ENCODE measurements at regions not wholly inside any gene's neighbourhood (a gene's known extent, or its start where the extent isn't known, plus 50 kb on each side); places are given as distances from the start of the nearest gene placed in this dataset.

DNA sequence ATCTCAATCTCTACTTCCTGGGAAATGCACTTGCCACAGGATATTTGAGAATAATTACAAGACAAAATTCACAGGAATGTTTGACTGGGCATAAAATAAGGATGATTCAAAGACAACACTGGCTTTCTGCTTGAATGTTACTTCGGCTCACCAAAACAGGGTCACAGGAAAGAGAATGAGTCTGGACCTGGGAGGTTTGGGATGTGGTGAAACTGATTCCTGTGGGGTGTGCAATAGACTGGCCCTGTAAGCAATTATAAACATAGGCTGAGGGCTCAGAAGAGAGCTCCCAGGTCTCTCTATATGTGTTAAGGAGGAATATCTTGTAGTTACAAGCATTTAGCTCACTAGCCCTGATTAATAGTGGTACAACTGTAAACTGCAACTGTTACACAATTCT is 613.9 kb upstream of the CELF2 start:
- H3K9me3 Mint-ChIP-seq: peaks cover 2 to 7% of the 10 kb centered on the region in 2 donors
- H3K4me3 Mint-ChIP-seq: no peak overlapping the region
- Histone ChIP-seq H3K9me3 (ENCODE audit: control insufficient read depth, insufficient read depth, low read length) (no peaks in the 10 kb centered on the region), H3K4me1 (ENCODE audit: control insufficient read depth, insufficient read depth, low read length) (no peaks in the 10 kb centered on the region), H3K36me3 (ENCODE audit: control insufficient read depth, insufficient read depth, low read length) (no peaks in the 10 kb centered on the region), H3K4me3 (ENCODE audit: low read length) (no peak overlapping the region), H3K27ac (ENCODE audit: low read length) (no peak overlapping the region), H3K27me3 (ENCODE audit: control insufficient read depth, insufficient read depth, low read length) (no peaks in the 10 kb centered on the region)
- intact Hi-C loops (cut with micrococcal nuclease): no loop called here
- H3K4me1 Mint-ChIP-seq: no peaks in the 10 kb centered on the region
- H3K36me3 Mint-ChIP-seq: no peaks in the 10 kb centered on the region
- ATAC-seq (no peak), DNase-seq (no peak)
- WGBS (ENCODE audit: insufficient coverage): 96% methylated on average over 1 of the region's 1 CpG
- TF ChIP-seq, protein P1, sequence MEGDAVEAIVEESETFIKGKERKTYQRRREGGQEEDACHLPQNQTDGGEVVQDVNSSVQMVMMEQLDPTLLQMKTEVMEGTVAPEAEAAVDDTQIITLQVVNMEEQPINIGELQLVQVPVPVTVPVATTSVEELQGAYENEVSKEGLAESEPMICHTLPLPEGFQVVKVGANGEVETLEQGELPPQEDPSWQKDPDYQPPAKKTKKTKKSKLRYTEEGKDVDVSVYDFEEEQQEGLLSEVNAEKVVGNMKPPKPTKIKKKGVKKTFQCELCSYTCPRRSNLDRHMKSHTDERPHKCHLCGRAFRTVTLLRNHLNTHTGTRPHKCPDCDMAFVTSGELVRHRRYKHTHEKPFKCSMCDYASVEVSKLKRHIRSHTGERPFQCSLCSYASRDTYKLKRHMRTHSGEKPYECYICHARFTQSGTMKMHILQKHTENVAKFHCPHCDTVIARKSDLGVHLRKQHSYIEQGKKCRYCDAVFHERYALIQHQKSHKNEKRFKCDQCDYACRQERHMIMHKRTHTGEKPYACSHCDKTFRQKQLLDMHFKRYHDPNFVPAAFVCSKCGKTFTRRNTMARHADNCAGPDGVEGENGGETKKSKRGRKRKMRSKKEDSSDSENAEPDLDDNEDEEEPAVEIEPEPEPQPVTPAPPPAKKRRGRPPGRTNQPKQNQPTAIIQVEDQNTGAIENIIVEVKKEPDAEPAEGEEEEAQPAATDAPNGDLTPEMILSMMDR (IDR thresholded peaks at IDR 0.05): no peak
- H3K27ac Mint-ChIP-seq: no peak overlapping the region
- no peaks in the 10 kb centered on the region for H3K27me3 Mint-ChIP-seq (ENCODE audit: low read depth in 2 of 2)

- no peaks in the 10 kb centered on the region for H3K9me3 Mint-ChIP-seq
- H3K27me3 Mint-ChIP-seq (ENCODE audit: low read depth in 2 of 2): no peaks in the 10 kb centered on the region
- intact Hi-C loops (cut with micrococcal nuclease): no loop called here
- WGBS (ENCODE audit: insufficient coverage): 87% methylated on average over 3 of the region's 3 CpGs
- no peaks in the 10 kb centered on the region for H3K36me3 Mint-ChIP-seq
- no peaks in the 10 kb centered on the region for H3K27me3 ChIP-seq (ENCODE audit: control insufficient read depth, insufficient read depth, low read length)
- H3K9me3 ChIP-seq (ENCODE audit: control insufficient read depth, insufficient read depth, low read length): no peaks in the 10 kb centered on the region
- DNase-seq (no peak), ATAC-seq (no peak)
- H3K4me3 Mint-ChIP-seq: no peak overlapping the region
- no peak overlapping the region for H3K4me3 ChIP-seq (ENCODE audit: low read length)
- H3K27ac ChIP-seq (ENCODE audit: low read length): no peak overlapping the region
- no peaks in the 10 kb centered on the region for H3K4me1 Mint-ChIP-seq
- no peaks in the 10 kb centered on the region for H3K36me3 ChIP-seq (ENCODE audit: control insufficient read depth, insufficient read depth, low read length)
- H3K27ac Mint-ChIP-seq: no peak overlapping the region
- H3K4me1 ChIP-seq (ENCODE audit: control insufficient read depth, insufficient read depth, low read length): no peaks in the 10 kb centered on the region
- TF ChIP-seq, protein P1 (IDR thresholded peaks at IDR 0.05): no peak
Observed at GRCh38 chr10:10417671-10418070, 600.0 kb upstream of the CELF2 start.

DNA sequence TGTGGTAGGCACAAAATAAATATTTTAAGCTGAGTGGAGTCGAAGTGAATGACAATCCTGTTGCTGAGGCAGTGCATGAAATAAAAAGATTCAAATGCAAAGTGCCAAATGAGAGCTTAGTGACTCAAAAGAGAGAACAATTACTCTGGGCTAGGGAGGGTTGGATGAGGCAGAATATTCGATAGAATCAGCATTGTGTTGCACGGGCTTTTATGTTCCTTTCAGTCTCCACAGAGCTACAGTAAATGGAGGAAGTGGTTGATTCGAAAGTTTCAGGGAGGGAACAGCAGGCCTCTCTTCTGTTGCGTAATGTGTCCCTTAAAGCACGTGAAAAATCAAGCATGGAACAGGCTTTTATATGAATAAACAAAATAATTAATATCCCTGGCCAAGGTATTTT is 599.3 kb upstream of the CELF2 start:
- Histone ChIP-seq H3K36me3 (ENCODE audit: control insufficient read depth, insufficient read depth, low read length) (no peaks in the 10 kb centered on the region), H3K9me3 (ENCODE audit: control insufficient read depth, insufficient read depth, low read length) (no peaks in the 10 kb centered on the region), H3K4me1 (ENCODE audit: control insufficient read depth, insufficient read depth, low read length) (no peaks in the 10 kb centered on the region), H3K27ac (ENCODE audit: low read length) (no peak overlapping the region), H3K27me3 (ENCODE audit: control insufficient read depth, insufficient read depth, low read length) (no peaks in the 10 kb centered on the region), H3K4me3 (ENCODE audit: low read length) (no peak overlapping the region)
- TF ChIP-seq, protein P1 (IDR thresholded peaks at IDR 0.05): no peak
- H3K9me3 Mint-ChIP-seq: no peaks in the 10 kb centered on the region
- DNase-seq: no peak
- ATAC-seq: no peak
- no peaks in the 10 kb centered on the region for H3K36me3 Mint-ChIP-seq
- 18% methylated on average over 4 of the region's 6 CpGs for WGBS (ENCODE audit: insufficient coverage)
- H3K27ac Mint-ChIP-seq: no peak overlapping the region
- intact Hi-C loops (cut with micrococcal nuclease): no loop called here
- H3K27me3 Mint-ChIP-seq (ENCODE audit: low read depth in 2 of 2): no peaks in the 10 kb centered on the region
- H3K4me3 Mint-ChIP-seq: no peak overlapping the region
- H3K4me1 Mint-ChIP-seq: no peaks in the 10 kb centered on the region

DNA sequence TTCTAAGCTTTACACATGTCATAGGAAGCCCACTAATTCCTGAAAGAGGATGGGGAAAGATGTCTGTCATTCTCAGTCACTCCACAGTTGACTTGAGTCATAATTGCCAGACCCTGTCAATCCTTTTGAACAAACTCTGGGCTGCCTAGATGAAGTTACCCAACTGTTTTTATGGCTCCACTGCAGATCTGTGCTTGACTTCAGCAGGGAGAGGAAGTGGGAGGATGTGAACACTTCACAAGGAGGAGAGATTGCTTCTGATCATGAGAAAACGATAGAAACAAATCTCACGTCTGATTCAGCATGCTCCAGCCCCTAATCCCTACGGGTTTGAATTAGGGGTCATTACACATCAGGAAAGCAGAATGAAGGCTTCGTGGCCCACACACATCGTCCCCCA is 596.6 kb upstream of the CELF2 start:
- H3K4me3 Mint-ChIP-seq: no peak overlapping the region
- intact Hi-C loops (cut with micrococcal nuclease): no loop called here
- no peaks in the 10 kb centered on the region for H3K27me3 Mint-ChIP-seq (ENCODE audit: low read depth in 2 of 2)

More for the DNA sequence above, 596.6 kb upstream of the CELF2 start:
- Mint-ChIP-seq H3K36me3 (no peaks in the 10 kb centered on the region), H3K27ac (no peak overlapping the region), H3K4me1 (no peaks in the 10 kb centered on the region), H3K9me3 (no peaks in the 10 kb centered on the region)
- H3K27ac ChIP-seq (ENCODE audit: low read length): no peak overlapping the region
- no peaks in the 10 kb centered on the region for H3K36me3 ChIP-seq (ENCODE audit: control insufficient read depth, insufficient read depth, low read length)
- no peaks in the 10 kb centered on the region for H3K4me1 ChIP-seq (ENCODE audit: control insufficient read depth, insufficient read depth, low read length)
- TF ChIP-seq, protein P1 (IDR thresholded peaks at IDR 0.05): no peak
- no peak for ATAC-seq
- DNase-seq: no peak
- H3K4me3 ChIP-seq (ENCODE audit: low read length): no peak overlapping the region
- H3K27me3 ChIP-seq (ENCODE audit: control insufficient read depth, insufficient read depth, low read length): no peaks in the 10 kb centered on the region
- H3K9me3 ChIP-seq (ENCODE audit: control insufficient read depth, insufficient read depth, low read length): no peaks in the 10 kb centered on the region
- WGBS (ENCODE audit: insufficient coverage): 67% methylated on average over 5 of the region's 5 CpGs
